ENCODE measurements at regions not wholly inside any gene's neighbourhood (a gene's known extent, or its start where the extent isn't known, plus 50 kb on each side); places are given as distances from the start of the nearest gene placed in this dataset.

DNA sequence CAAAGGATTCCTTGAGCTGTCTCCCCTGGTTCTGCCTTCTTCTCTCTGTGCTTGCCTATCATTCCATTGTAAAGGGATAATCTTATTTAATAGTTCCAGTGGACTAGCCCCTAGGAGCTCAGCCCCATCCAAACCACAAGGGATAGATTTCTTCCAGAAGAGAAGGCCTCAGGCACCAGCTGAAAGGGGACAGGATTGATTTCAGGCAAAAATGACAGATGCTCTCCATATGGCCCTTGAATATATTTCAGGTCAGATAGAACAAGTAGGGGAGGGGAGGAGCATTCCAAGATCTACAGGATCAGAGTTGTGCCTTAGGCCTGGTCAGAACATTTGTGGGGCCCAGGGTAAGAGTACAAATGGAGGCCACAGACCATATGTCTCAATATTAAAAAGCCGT is 85.3 kb downstream of the RPLP1 start:
- Histone ChIP-seq H3K9ac (ENCODE audit: insufficient read depth, low read length) (no peak overlapping the region), H3K4me1 (ENCODE audit: control insufficient read depth, extremely low read depth, insufficient read depth, low read length) (no peaks in the 10 kb centered on the region), H4K20me1 (ENCODE audit: control insufficient read depth, extremely low read depth, insufficient read depth, low read length) (no peaks in the 10 kb centered on the region), H3K9me3 (ENCODE audit: control insufficient read depth, insufficient read depth, low read depth, low read length) (no peaks in the 10 kb centered on the region), H3K79me2 (ENCODE audit: control insufficient read depth, insufficient read depth, low read length) (no peaks in the 10 kb centered on the region), H3K27me3 (ENCODE audit: control insufficient read depth, insufficient read depth, low read length) (peaks cover 6% of the 10 kb centered on the region), H3K4me3 (replicated peaks in 1 of 4; ENCODE audit: control extremely low read depth in 1 of 4, insufficient read depth in 1 of 4, low read depth in 3 of 4, low read length in 4 of 4) (no peak overlapping the region), H3K36me3 (ENCODE audit: control insufficient read depth, insufficient read depth, low read length) (no peaks in the 10 kb centered on the region), H3K27ac (ENCODE audit: insufficient read depth, low read length) (no peak overlapping the region), H2AFZ (ENCODE audit: low read length) (no peak overlapping the region), H3K4me2 (ENCODE audit: extremely low read depth, insufficient read depth, low read length) (no peak overlapping the region)
- TF ChIP-seq, protein P1, sequence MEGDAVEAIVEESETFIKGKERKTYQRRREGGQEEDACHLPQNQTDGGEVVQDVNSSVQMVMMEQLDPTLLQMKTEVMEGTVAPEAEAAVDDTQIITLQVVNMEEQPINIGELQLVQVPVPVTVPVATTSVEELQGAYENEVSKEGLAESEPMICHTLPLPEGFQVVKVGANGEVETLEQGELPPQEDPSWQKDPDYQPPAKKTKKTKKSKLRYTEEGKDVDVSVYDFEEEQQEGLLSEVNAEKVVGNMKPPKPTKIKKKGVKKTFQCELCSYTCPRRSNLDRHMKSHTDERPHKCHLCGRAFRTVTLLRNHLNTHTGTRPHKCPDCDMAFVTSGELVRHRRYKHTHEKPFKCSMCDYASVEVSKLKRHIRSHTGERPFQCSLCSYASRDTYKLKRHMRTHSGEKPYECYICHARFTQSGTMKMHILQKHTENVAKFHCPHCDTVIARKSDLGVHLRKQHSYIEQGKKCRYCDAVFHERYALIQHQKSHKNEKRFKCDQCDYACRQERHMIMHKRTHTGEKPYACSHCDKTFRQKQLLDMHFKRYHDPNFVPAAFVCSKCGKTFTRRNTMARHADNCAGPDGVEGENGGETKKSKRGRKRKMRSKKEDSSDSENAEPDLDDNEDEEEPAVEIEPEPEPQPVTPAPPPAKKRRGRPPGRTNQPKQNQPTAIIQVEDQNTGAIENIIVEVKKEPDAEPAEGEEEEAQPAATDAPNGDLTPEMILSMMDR (conservative IDR thresholded peaks at IDR 0.05 in 1 of 2, IDR thresholded peaks at IDR 0.05 in 1 of 2; ENCODE audit: low read depth in 1 of 2, low read length in 2 of 2), result no peak
- no peak for TF ChIP-seq EZH2 (IDR thresholded peaks at IDR 0.05; ENCODE audit: low read length, missing control alignments)
- no peak for DNase-seq (ENCODE audit: low read depth in 2 of 2)

DNA sequence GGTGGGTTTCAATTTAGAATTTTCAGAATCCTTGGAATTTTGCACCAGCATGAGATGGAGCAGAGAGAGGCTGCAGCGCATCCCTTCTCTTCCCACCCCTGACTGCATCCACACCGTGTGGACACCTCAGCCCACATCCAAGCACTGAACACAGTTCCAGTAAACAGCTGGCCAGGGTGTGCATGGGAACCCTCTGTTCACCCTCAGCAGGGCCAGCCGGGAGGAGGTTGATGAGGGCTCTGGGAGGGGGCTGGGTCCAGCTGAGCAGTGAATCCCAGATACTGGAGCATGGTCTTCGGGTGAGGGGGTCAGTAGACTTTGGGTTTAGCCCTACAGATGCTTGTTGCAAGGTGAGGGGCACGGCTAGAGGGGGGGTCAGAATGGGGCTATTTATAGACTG is 85.8 kb downstream of the RPLP1 start:
- no peak for TF ChIP-seq EZH2 (IDR thresholded peaks at IDR 0.05; ENCODE audit: low read length, missing control alignments)
- TF ChIP-seq, protein P1 (conservative IDR thresholded peaks at IDR 0.05 in 1 of 2, IDR thresholded peaks at IDR 0.05 in 1 of 2; ENCODE audit: low read depth in 1 of 2, low read length in 2 of 2), result no peak
- Histone ChIP-seq H2AFZ (ENCODE audit: low read length) (no peak overlapping the region), H3K79me2 (ENCODE audit: control insufficient read depth, insufficient read depth, low read length) (no peaks in the 10 kb centered on the region), H3K9ac (ENCODE audit: insufficient read depth, low read length) (no peak overlapping the region), H3K9me3 (ENCODE audit: control insufficient read depth, insufficient read depth, low read depth, low read length) (no peaks in the 10 kb centered on the region), H4K20me1 (ENCODE audit: control insufficient read depth, extremely low read depth, insufficient read depth, low read length) (no peaks in the 10 kb centered on the region), H3K4me3 (replicated peaks in 1 of 4; ENCODE audit: control extremely low read depth in 1 of 4, insufficient read depth in 1 of 4, low read depth in 3 of 4, low read length in 4 of 4) (no peak overlapping the region), H3K27me3 (ENCODE audit: control insufficient read depth, insufficient read depth, low read length) (peaks cover 6% of the 10 kb centered on the region), H3K4me2 (ENCODE audit: extremely low read depth, insufficient read depth, low read length) (no peak overlapping the region), H3K4me1 (ENCODE audit: control insufficient read depth, extremely low read depth, insufficient read depth, low read length) (no peaks in the 10 kb centered on the region), H3K36me3 (ENCODE audit: control insufficient read depth, insufficient read depth, low read length) (no peaks in the 10 kb centered on the region), H3K27ac (ENCODE audit: insufficient read depth, low read length) (no peak overlapping the region)
- DNase-seq (ENCODE audit: low read depth in 2 of 2), result no peak

DNA sequence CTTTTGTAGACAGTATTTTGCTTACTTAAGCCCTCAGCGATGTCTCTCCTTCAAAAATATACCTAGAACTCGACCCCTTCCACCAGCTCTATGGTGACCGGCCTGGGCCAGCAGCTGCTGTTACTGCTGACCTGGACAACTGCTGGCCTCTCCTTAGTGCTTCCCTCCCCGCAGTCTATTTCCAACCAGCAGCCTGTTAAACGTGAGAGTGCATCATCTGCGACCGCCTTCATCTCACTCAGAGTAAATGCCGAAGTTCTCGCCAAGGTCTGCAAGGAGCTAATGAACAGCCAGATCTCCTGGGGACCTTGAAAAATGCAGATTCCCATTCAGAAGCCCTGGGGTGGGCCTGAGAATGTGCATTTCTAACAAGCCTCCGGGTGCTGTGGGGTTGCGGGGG is 86.7 kb downstream of the RPLP1 start:
- Histone ChIP-seq H3K36me3 (ENCODE audit: control insufficient read depth, insufficient read depth, low read length) (no peaks in the 10 kb centered on the region), H3K4me1 (ENCODE audit: control insufficient read depth, extremely low read depth, insufficient read depth, low read length) (no peaks in the 10 kb centered on the region), H2AFZ (ENCODE audit: low read length) (no peak overlapping the region), H3K79me2 (ENCODE audit: control insufficient read depth, insufficient read depth, low read length) (no peaks in the 10 kb centered on the region), H4K20me1 (ENCODE audit: control insufficient read depth, extremely low read depth, insufficient read depth, low read length) (no peaks in the 10 kb centered on the region), H3K4me2 (ENCODE audit: extremely low read depth, insufficient read depth, low read length) (no peak overlapping the region), H3K27me3 (ENCODE audit: control insufficient read depth, insufficient read depth, low read length) (peaks cover 6% of the 10 kb centered on the region), H3K4me3 (replicated peaks in 1 of 4; ENCODE audit: control extremely low read depth in 1 of 4, insufficient read depth in 1 of 4, low read depth in 3 of 4, low read length in 4 of 4) (no peak overlapping the region), H3K9ac (ENCODE audit: insufficient read depth, low read length) (no peak overlapping the region), H3K27ac (ENCODE audit: insufficient read depth, low read length) (no peak overlapping the region), H3K9me3 (ENCODE audit: control insufficient read depth, insufficient read depth, low read depth, low read length) (no peaks in the 10 kb centered on the region)
- no peak for TF ChIP-seq EZH2 (IDR thresholded peaks at IDR 0.05; ENCODE audit: low read length, missing control alignments)
- TF ChIP-seq, protein P1 (conservative IDR thresholded peaks at IDR 0.05 in 1 of 2, IDR thresholded peaks at IDR 0.05 in 1 of 2; ENCODE audit: low read depth in 1 of 2, low read length in 2 of 2), result no peak
- DNase-seq (ENCODE audit: low read depth in 2 of 2), result no peak
